Spleen (tissue), 11 donors: ENCODE measurements at regions not wholly inside any gene's neighbourhood (a gene's known extent, or its start where the extent isn't known, plus 50 kb on each side); places are given as distances from the start of the nearest gene placed in this dataset.
"Not testable (repeated sequence)": the region's sequence is repeated elsewhere in the genome, so short reads cannot be mapped to it uniquely, and the experiment has no call there.

Source experiments
- DNase-seq: peaks from one replicate; pipeline ENCODE4 v3.0.0-alpha.2; 2020
- H3K27ac ChIP-seq, 8 donors: fragments of 200-600 bp; sonication (generic) in 7 of 8; 1 replicate in 4 of 8; 2 replicates in 4 of 8; pipeline versions ENCODE4 v1.5.0 to v1.8.0; 2016 to 2021; ENCODE audit warnings: inconsistent platforms in 4 of 8, mild to moderate bottlenecking in 4 of 8, moderate library complexity in 1 of 8
- H3K27me3 ChIP-seq, 7 donors: fragments of 200-600 bp; sonication (generic) in 6 of 7; replicated peaks in 1 of 7; 1 replicate in 4 of 7; 2 replicates in 3 of 7; pipeline versions ENCODE4 v1.5.0 to v1.8.0; 2016 to 2021; ENCODE audit warnings: inconsistent platforms in 3 of 7, mild to moderate bottlenecking in 1 of 7
- H3K36me3 ChIP-seq, 6 donors: fragments of 200-600 bp; sonication (generic) in 5 of 6; 1 replicate in 4 of 6; 2 replicates in 2 of 6; pipeline versions ENCODE4 v1.5.0 to v1.8.0; 2016 to 2021; ENCODE audit warnings: inconsistent platforms in 2 of 6
- H3K4me1 ChIP-seq, 6 donors: fragments of 200-600 bp; sonication (generic) in 5 of 6; 1 replicate in 3 of 6; 2 replicates in 3 of 6; pipeline versions ENCODE4 v1.5.0 to v1.8.0; 2016 to 2021; ENCODE audit warnings: inconsistent platforms in 3 of 6
- H3K4me3 ChIP-seq, 8 donors: fragments of 200-600 bp; sonication (generic) in 7 of 8; 1 replicate in 4 of 8; 2 replicates in 4 of 8; pipeline versions ENCODE4 v1.5.0 to v1.8.0; 2016 to 2021; ENCODE audit warnings: inconsistent platforms in 4 of 8, mild to moderate bottlenecking in 4 of 8, moderate library complexity in 2 of 8
- H3K9me3 ChIP-seq, 8 donors: fragments of 200-600 bp; sonication (generic) in 7 of 8; 1 replicate in 4 of 8; 2 replicates in 4 of 8; pipeline versions ENCODE4 v1.5.0 to v1.8.0; 2016 to 2021; ENCODE audit warnings: inconsistent platforms in 4 of 8
- POLR2A ChIP-seq, 3 donors: fragments of 450-650 bp; IDR thresholded peaks; one replicate each; pipeline ENCODE4 v1.5.1; 2017; ENCODE audit warnings: antibody characterized with exemption in 3 of 3, mild to moderate bottlenecking in 1 of 3
- POLR2AphosphoS5 ChIP-seq, 3 donors: sonication (generic); formaldehyde crosslinking; IDR thresholded peaks; one replicate each; pipeline ENCODE4 v1.5.1; 2017; ENCODE audit warnings: antibody characterized with exemption in 3 of 3
- WGBS, 5 donors: extraction: QIAGEN DNeasy Blood & Tissue Kit in 3 of 5; methylation state at CpG; one replicate each; pipeline versions ENCODE4 v1.1.5 to v1.1.7; 2013 to 2018; 5-methylcytosine and 5-hydroxymethylcytosine counted together
- intact Hi-C: fragments of 100-400 bp; cut with DNase I; formaldehyde crosslinking; loops from one replicate; pipeline ENCODE4 v1.15.0; 2023; ENCODE audit warnings: low total_unique reads
- TF ChIP-seq, protein P1 (sequence below), 11 experiments: fragments of 200-600 bp in 7 of 11; fragments of 450-650 bp in 4 of 11; sonication (generic) in 4 of 11; IDR thresholded peaks in 8 of 11; conservative IDR thresholded peaks in 3 of 11; 1 replicate in 7 of 11; 2 replicates in 4 of 11; pipeline versions ENCODE4 v1.4.0 to v1.8.0; 2016 to 2021; ENCODE audit warnings: antibody characterized with exemption in 11 of 11, inconsistent platforms in 4 of 11, mild to moderate bottlenecking in 1 of 11
- donor health status: healthy with polysubstance abuse.
- donor health status: DM: no; HTN: no; CAD: no; lungs with moderate emphysema.
- donor health status: DM: no; HTN: no; CAD: no.
- donor health status: Bipolar disorder and iron deficiency.
- donor health status: healthy.
- donor health status: DM: no; HTN: no; CAD: no.
- donor health status: DM: yes; HTN: yes; CAD: no.

DNA sequence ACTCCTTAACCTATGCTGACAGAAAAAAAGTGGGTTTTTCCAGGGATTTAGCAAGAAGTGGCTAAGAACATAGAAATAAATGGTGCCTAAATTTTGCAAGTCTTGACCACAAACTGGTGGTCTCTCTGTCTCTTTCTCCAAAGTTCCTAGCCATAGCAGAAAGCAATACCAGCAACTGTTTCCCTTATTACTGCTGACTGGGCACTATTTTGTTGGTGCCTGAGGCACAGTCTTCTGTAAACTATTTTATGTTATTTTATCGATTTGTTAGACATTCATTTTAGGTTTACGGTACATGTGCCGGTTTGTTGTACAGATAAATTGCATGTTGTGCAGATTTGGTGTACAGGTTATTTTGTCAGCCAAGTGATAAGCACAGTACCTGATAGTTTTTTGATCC is 234.6 kb upstream of the TECRL start:
- Histone ChIP-seq H3K4me3 (no peak overlapping the region), H3K36me3 (no peaks in the 10 kb centered on the region), H3K27me3 (no peaks in the 10 kb centered on the region), H3K27ac (no peak overlapping the region), H3K9me3 (peaks cover 0 to 8% (median 0%) of the 10 kb centered on the region in 8 donors), H3K4me1 (no peaks in the 10 kb centered on the region)
- intact Hi-C loops, result no loop called here
- no peak for DNase-seq
- TF ChIP-seq, protein P1, sequence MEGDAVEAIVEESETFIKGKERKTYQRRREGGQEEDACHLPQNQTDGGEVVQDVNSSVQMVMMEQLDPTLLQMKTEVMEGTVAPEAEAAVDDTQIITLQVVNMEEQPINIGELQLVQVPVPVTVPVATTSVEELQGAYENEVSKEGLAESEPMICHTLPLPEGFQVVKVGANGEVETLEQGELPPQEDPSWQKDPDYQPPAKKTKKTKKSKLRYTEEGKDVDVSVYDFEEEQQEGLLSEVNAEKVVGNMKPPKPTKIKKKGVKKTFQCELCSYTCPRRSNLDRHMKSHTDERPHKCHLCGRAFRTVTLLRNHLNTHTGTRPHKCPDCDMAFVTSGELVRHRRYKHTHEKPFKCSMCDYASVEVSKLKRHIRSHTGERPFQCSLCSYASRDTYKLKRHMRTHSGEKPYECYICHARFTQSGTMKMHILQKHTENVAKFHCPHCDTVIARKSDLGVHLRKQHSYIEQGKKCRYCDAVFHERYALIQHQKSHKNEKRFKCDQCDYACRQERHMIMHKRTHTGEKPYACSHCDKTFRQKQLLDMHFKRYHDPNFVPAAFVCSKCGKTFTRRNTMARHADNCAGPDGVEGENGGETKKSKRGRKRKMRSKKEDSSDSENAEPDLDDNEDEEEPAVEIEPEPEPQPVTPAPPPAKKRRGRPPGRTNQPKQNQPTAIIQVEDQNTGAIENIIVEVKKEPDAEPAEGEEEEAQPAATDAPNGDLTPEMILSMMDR (IDR thresholded peaks at IDR 0.05 in 8 of 11, conservative IDR thresholded peaks at IDR 0.05 in 3 of 11), result no peak
- TF ChIP-seq POLR2A (IDR thresholded peaks at IDR 0.05) (no peak), POLR2AphosphoS5 (IDR thresholded peaks at IDR 0.05) (no peak)
- 89 to 98% (median 97%) methylated on average over 3 of the region's 3 CpGs for WGBS, 5 donors

DNA sequence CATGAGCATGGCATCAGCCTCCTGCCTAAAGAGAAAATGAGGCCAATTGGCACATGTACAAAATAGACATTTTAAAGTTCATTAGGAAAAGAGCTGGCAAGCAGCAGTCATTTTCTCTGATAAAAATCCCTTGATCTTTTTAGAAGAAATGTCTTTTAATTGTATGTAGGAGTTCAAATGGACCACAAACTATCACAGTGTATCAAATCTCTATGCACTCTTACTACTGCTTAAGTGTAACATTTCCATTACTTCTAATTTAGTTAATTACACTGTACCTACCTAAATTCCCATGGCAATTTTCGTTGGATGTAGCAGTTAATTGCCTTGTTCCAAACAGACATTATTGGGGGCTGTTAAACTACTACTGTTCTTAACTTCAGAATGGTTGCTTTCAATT is 233.7 kb upstream of the TECRL start:
- Histone ChIP-seq H3K27me3 (no peaks in the 10 kb centered on the region), H3K27ac (no peak overlapping the region), H3K9me3 (peaks cover 0 to 8% (median 0%) of the 10 kb centered on the region in 8 donors), H3K4me1 (no peaks in the 10 kb centered on the region), H3K36me3 (no peaks in the 10 kb centered on the region), H3K4me3 (no peak overlapping the region)
- TF ChIP-seq, protein P1 (IDR thresholded peaks at IDR 0.05 in 8 of 11, conservative IDR thresholded peaks at IDR 0.05 in 3 of 11), result no peak
- TF ChIP-seq POLR2AphosphoS5 (IDR thresholded peaks at IDR 0.05), result no peak
- TF ChIP-seq POLR2A (IDR thresholded peaks at IDR 0.05), result no peak
- intact Hi-C loops, result no loop called here
- DNase-seq, result no peak
- WGBS, 5 donors, result 14 to 50% (median 26%) methylated on average over 1 of the region's 1 CpG

GRCh38 chr4:64640402-64640801 is 231.2 kb upstream of the TECRL start:
- H3K27me3 ChIP-seq, H3K4me1 ChIP-seq, intact Hi-C loops, H3K27ac ChIP-seq, H3K4me3 ChIP-seq, DNase-seq, H3K36me3 ChIP-seq, H3K9me3 ChIP-seq: not testable (repeated sequence)
- WGBS, 5 donors, result 92 to 100% (median 92%) methylated on average over 1 to 21 of the region's 21 CpGs

DNA sequence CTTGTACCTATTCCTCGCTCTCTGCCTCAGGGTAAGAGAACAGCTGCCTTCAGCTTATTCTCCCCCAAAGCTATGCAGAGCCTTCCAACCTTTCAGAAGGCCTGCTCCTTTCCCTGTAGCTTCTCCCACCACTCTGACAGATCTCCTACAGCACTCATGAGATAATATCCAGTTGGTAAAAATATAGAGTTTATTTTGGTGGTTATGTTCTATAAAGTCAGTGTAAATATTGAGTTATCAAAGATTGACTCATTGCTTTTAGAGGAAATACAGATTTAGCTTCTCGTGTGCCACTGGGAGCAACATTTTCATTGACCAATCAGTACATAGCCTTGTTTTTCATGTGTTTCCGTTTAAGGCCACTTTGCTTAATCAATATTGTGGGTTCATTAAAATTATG is 216.2 kb upstream of the TECRL start:
- peaks cover 0 to 3% (median 0%) of the 10 kb centered on the region in 8 donors for H3K9me3 ChIP-seq
- H3K27me3 ChIP-seq, result no peaks in the 10 kb centered on the region
- no peak overlapping the region for H3K27ac ChIP-seq
- 75 to 85% (median 78%) methylated on average over 3 of the region's 3 CpGs for WGBS, 5 donors
- no peak overlapping the region for H3K4me3 ChIP-seq
- no peaks in the 10 kb centered on the region for H3K4me1 ChIP-seq
- intact Hi-C loops, result no loop called here
- no peak for DNase-seq
- no peak for TF ChIP-seq POLR2AphosphoS5 (IDR thresholded peaks at IDR 0.05)
- TF ChIP-seq, protein P1 (IDR thresholded peaks at IDR 0.05 in 8 of 11, conservative IDR thresholded peaks at IDR 0.05 in 3 of 11), result no peak
- no peak for TF ChIP-seq POLR2A (IDR thresholded peaks at IDR 0.05)
- H3K36me3 ChIP-seq, result no peaks in the 10 kb centered on the region

DNA sequence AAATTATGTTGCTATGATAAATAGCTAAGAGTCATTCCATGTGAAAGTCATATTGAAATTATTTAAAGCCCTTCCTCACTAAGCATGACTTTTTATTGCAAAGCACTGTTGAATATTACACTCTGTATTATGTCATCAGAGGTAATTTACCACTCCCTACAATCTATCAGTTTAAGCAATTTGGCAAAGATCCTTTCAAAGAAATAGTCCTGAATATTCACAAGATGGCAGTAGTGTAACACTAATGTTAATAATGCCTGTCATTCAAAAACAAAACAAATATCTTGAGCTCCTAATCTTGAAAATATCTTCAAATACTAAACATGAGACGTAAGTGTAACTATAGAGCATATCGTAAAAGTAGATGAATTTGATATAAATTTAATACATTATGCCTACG is 208.6 kb upstream of the TECRL start:
- DNase-seq, result no peak
- 67 to 82% (median 78%) methylated on average over 3 of the region's 3 CpGs for WGBS, 5 donors
- Histone ChIP-seq H3K4me3 (no peak overlapping the region), H3K9me3 (no peaks in the 10 kb centered on the region), H3K36me3 (no peaks in the 10 kb centered on the region), H3K27me3 (no peaks in the 10 kb centered on the region), H3K4me1 (no peaks in the 10 kb centered on the region), H3K27ac (no peak overlapping the region)
- intact Hi-C loops, result no loop called here
- TF ChIP-seq, protein P1 (IDR thresholded peaks at IDR 0.05 in 8 of 11, conservative IDR thresholded peaks at IDR 0.05 in 3 of 11), result no peak
- TF ChIP-seq POLR2AphosphoS5 (IDR thresholded peaks at IDR 0.05), result no peak
- no peak for TF ChIP-seq POLR2A (IDR thresholded peaks at IDR 0.05)
